ENCODE measurements at regions not wholly inside any gene's neighbourhood (a gene's known extent, or its start where the extent isn't known, plus 50 kb on each side); places are given as distances from the start of the nearest gene placed in this dataset.

DNA sequence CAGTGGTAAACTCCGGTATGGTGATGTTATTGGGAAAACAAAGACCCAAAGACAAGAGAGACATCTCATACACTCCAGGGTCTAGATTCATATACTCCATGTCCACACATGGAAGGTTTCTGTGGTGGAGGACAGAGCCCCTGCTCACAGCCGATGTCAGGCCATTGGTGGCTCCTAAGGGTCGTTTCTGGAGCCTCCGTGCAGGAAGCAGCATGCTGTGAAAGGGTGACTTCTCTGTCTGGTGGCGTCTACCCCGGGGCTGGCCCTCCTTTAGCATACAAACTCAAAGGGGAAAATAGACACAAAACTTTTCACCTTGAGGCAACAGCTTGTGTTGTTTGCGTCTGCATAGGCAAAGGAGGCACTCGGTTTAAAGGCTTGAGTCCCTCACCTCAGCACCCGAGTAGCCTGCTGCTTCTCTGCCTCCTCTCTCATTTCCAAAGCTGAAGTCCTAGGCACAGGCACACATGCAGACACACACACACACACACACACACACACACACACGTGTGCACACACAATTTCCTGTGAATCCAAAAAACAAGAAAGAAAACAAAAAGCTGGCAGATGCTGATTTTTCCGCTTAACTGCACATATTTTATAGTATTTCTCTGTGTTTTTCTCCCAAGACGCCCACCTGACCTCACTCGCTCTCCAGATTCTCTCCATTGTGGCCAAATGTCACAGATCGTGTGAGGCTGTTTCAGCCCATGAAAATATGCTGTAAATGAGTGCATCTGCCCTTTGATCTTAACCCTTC lies 601.4 kb upstream of the MGMT start:
- H3K27me3 ChIP-seq = no peaks in the 10 kb centered on the region
- no peak overlapping the region for H3K27ac ChIP-seq
- H3K4me3 ChIP-seq = no peak overlapping the region
- TF ChIP-seq POLR2A (IDR thresholded peaks at IDR 0.05) = no peak
- TF ChIP-seq, protein P1, sequence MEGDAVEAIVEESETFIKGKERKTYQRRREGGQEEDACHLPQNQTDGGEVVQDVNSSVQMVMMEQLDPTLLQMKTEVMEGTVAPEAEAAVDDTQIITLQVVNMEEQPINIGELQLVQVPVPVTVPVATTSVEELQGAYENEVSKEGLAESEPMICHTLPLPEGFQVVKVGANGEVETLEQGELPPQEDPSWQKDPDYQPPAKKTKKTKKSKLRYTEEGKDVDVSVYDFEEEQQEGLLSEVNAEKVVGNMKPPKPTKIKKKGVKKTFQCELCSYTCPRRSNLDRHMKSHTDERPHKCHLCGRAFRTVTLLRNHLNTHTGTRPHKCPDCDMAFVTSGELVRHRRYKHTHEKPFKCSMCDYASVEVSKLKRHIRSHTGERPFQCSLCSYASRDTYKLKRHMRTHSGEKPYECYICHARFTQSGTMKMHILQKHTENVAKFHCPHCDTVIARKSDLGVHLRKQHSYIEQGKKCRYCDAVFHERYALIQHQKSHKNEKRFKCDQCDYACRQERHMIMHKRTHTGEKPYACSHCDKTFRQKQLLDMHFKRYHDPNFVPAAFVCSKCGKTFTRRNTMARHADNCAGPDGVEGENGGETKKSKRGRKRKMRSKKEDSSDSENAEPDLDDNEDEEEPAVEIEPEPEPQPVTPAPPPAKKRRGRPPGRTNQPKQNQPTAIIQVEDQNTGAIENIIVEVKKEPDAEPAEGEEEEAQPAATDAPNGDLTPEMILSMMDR (IDR thresholded peaks at IDR 0.05) = no peak
- 52 to 61% methylated on average over 12 of the region's 14 CpGs for WGBS, 2 donors
- H3K4me1 ChIP-seq = no peaks in the 10 kb centered on the region
- DNase-seq = no peak
- H3K9me3 ChIP-seq = peaks cover 0 to 5% (median 0%) of the 10 kb centered on the region in 3 donors
- no peaks in the 10 kb centered on the region for H3K36me3 ChIP-seq
- intact Hi-C loops (cut with DNase I) = no loop called here

DNA sequence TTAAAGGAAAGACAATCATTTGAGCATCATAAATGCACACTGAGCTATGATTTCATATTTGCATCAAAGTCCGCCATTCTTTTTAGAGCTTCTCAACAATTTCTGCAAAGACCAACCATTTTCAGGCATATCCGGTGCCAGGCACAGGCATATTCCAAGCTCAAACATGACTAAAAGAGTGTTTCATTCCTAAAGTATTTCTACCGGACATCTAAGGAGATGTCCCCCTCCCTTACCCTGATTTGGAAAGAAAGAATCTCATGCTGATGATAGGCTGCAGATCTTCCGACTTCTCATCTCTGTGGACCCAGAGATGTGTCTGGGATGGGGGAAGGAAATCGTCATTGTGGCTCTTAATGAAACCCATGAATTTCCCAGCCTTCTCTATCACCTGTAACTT lies 600.5 kb upstream of the MGMT start:
- Histone ChIP-seq H3K4me3 (no peak overlapping the region), H3K4me1 (no peaks in the 10 kb centered on the region), H3K9me3 (peaks cover 0 to 5% (median 0%) of the 10 kb centered on the region in 3 donors), H3K36me3 (no peaks in the 10 kb centered on the region), H3K27me3 (no peaks in the 10 kb centered on the region), H3K27ac (no peak overlapping the region)
- no peak for TF ChIP-seq POLR2A (IDR thresholded peaks at IDR 0.05)
- TF ChIP-seq, protein P1 (IDR thresholded peaks at IDR 0.05) = no peak
- no peak for DNase-seq
- intact Hi-C loops (cut with DNase I) = no loop called here
- 60 to 72% methylated on average over 5 of the region's 5 CpGs for WGBS, 2 donors

DNA sequence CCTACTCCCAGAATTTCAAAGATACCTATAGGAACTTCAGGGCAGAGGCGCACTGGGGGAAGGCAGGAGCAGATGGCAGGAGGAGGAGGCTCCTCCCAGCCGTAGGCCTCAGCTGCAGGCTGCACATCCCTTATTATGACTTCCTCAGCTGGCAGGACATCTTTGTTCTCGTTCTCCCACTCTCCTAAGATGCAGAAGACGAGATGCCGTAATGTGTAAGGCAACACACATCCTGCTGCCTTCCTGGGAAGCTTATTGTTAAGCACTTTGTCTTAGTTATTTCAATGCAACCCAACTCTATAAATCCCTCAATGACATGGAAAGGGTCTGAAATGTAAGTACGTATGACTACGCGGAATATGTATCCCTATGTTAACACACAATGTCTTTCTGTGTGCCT lies 599.8 kb upstream of the MGMT start:
- TF ChIP-seq, protein P1 (IDR thresholded peaks at IDR 0.05) = no peak
- no peak for TF ChIP-seq POLR2A (IDR thresholded peaks at IDR 0.05)
- Histone ChIP-seq H3K4me1 (no peaks in the 10 kb centered on the region), H3K36me3 (no peaks in the 10 kb centered on the region), H3K4me3 (no peak overlapping the region), H3K27ac (no peak overlapping the region), H3K9me3 (peaks cover 0 to 5% (median 0%) of the 10 kb centered on the region in 3 donors), H3K27me3 (no peaks in the 10 kb centered on the region)
- no peak for DNase-seq
- intact Hi-C loops (cut with DNase I) = no loop called here
- WGBS, 2 donors = 78 to 83% methylated on average over 8 of the region's 8 CpGs

DNA sequence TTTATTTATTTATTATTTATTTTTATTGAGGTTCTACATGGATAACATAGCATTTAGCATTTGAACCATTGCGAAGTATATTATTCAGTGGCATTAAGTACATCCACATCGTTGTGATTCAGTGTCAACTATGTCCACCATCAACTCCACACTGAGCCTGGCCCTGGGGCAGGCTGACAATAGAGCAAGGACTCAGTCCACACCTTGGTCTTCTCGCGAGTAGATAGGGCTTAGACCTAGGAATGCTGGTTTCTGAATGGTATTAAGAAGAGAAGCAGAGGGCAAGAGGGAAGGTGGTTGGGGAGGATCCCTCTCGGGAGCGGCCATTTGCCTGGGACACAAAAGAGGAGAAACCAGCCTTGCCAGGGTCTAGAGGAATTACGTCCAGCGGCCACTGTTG lies 599.2 kb upstream of the MGMT start:
- 85 to 89% methylated on average over 8 of the region's 8 CpGs for WGBS, 2 donors
- no peaks in the 10 kb centered on the region for H3K36me3 ChIP-seq
- intact Hi-C loops (cut with DNase I) = no loop called here
- no peak overlapping the region for H3K4me3 ChIP-seq
- peaks cover 0 to 5% (median 0%) of the 10 kb centered on the region in 3 donors for H3K9me3 ChIP-seq
- TF ChIP-seq POLR2A (IDR thresholded peaks at IDR 0.05) = no peak
- TF ChIP-seq, protein P1 (IDR thresholded peaks at IDR 0.05) = no peak
- H3K27ac ChIP-seq = no peak overlapping the region
- DNase-seq = no peak
- no peaks in the 10 kb centered on the region for H3K27me3 ChIP-seq
- no peaks in the 10 kb centered on the region for H3K4me1 ChIP-seq

DNA sequence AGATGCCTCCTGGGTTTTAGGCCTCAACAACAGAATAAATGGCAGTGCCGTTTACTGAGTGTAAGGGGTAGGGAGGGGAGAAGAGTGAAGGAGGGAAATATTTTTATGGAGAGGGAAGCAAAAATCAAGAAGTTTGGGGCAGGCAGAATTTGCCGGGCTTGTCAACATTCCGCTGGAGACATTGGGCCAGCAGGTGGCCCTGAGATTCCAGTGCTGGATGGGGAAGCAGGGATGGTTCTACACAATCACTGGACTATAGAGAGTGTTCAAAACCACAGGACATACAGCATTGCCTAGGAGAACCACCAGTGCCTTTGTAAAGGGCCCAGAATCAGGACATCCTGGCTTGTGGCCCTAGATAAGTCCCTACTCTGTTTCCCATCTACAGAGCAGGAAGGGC lies 598.6 kb upstream of the MGMT start:
- DNase-seq = no peak
- H3K9me3 ChIP-seq = peaks cover 0 to 5% (median 0%) of the 10 kb centered on the region in 3 donors
- no peak overlapping the region for H3K4me3 ChIP-seq
- H3K36me3 ChIP-seq = no peaks in the 10 kb centered on the region
- H3K4me1 ChIP-seq = no peaks in the 10 kb centered on the region
- WGBS, 2 donors = 83 to 86% methylated on average over 3 of the region's 3 CpGs
- intact Hi-C loops (cut with DNase I) = no loop called here
- no peak overlapping the region for H3K27ac ChIP-seq
- TF ChIP-seq POLR2A (IDR thresholded peaks at IDR 0.05) = no peak
- TF ChIP-seq, protein P1 (IDR thresholded peaks at IDR 0.05) = no peak
- H3K27me3 ChIP-seq = no peaks in the 10 kb centered on the region
